HG02970 (cell line): ENCODE measurements at regions not wholly inside any gene's neighbourhood (a gene's known extent, or its start where the extent isn't known, plus 50 kb on each side); places are given as distances from the start of the nearest gene placed in this dataset.
"Not testable (repeated sequence)": the region's sequence is repeated elsewhere in the genome, so short reads cannot be mapped to it uniquely, and the experiment has no call there.

Source experiments
- ATAC-seq: cut with Tn5 transposase; IDR thresholded peaks from one replicate; pipeline ENCODE4 v1.9.1; 2021; ENCODE audit warnings: mild to moderate bottlenecking, moderate library complexity, moderate number of reproducible peaks; ENCODE audit not compliant: unreplicated experiment, low FRiP score

DNA sequence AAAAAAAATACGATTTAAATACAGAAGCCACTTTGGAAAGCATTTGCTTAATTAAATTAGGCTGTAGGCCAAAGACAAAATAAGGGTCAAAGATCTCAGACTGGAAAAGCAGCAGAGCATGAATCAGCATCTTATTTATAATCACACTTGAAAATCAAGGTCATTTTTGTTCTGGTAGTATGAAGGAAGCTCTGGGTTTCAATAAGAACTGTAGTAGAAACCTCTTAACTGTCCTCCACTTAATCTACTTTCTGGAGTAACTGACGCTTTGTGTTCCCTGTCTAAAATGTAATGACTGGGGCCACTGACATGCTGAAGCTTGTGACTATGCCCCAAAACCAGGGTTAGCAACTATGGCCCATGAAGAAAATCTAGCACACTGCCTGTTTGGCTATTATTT is 450.7 kb upstream of the ZP4 start:
- no peak for ATAC-seq

- no peak for ATAC-seq
Observed at GRCh38 chr1:238340989-238341388, 450.3 kb upstream of the ZP4 start.

- ATAC-seq, result no peak
Observed at GRCh38 chr1:238336531-238336930, 445.8 kb upstream of the ZP4 start.

DNA sequence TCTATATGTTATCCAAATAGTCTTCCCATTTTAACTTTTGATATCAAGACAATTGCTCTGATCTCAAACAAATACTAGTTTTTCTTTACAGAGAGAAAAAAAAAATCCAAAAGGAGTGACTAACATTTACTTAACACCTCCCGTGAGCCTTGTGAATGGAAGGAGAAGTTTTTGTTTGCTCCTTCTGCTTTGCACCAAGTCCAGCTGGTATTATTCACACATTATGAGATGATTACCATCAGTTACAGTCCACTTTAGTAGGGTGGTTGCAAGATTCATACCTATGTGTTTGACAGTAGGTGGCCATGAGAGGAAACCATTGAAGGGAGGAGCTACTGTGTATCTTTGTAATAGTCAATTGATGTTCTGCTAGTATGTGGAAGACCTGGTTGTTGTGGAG is 443.4 kb upstream of the ZP4 start:
- no peak for ATAC-seq

GRCh38 chr1:238331557-238331956 is 440.8 kb upstream of the ZP4 start:
- no peak for ATAC-seq

GRCh38 chr1:238329671-238330070 is 438.9 kb upstream of the ZP4 start:
- no peak for ATAC-seq

- ATAC-seq, result not testable (repeated sequence)
Observed at GRCh38 chr1:238327033-238327432, 436.3 kb upstream of the ZP4 start.

DNA sequence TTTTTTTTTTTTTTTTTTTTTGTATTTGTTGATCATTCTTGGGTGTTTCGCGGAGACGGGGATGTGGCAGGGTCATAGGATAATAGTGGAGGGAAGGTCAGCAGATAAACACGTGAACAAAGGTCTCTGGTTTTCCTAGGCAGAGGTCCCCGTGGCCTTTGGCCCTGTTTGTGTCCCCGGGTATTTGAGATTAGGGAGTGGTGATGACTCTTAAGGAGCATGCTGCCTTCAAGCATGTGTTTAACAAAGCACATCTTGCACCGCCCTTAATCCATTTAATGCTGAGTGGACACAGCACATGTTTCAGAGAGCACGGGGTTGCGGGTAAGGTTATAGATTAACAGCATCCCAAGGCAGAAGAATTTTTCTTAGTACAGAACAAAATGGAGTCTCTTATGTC is 435.8 kb upstream of the ZP4 start:
- not testable (repeated sequence) for ATAC-seq

DNA sequence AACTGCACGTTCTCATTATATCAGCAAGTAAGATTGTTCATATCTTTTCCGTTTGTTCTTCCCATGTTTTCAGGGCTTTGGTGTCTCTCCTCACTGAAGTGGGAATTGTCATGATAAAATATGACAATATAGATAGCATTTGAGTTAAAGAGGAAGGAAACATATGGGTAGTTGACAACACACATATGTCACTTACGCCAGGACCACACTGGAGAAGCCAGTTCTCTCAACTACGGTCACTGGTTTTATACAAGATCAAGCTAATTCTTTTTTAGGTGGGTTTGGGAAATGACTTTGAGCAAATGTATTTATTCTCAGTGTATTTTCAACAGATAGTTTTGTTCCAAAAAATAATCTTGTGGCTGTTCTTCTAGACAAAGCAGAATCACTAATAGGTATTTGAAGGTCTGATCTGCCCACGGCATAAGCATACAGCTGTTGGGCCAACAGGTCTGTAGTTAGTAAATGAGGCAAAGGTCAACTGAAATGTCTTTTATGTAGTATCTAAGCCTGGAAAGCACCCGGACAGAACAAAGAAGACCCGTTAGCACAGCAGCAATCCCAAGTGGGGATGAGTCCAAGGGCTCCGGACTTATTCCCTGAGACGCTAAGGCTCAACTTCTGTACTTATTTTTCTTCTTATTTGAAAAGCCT is 433.6 kb upstream of the ZP4 start:
- no peak for ATAC-seq

GRCh38 chr1:238323490-238323889 is 432.8 kb upstream of the ZP4 start:
- no peak for ATAC-seq

DNA sequence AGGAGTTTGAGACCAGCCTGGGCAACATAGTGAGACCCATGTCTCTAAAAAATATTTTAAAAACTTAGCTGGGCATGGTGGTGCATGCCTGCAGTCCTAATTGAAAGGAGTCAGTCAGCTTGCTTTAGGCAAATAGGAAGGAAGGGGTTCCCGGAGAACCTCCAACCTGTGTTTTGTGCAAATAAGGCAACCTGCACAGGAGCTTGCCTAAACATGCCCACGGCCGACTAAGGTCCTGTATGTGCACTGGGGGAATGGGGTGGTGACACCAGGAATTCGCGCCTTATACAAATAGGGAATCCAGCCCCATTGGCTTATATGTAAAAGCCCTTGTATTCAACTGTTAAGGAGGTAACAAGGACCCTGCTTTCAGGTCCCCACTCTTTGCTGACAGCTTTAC is 429.2 kb upstream of the ZP4 start:
- ATAC-seq, result no peak

DNA sequence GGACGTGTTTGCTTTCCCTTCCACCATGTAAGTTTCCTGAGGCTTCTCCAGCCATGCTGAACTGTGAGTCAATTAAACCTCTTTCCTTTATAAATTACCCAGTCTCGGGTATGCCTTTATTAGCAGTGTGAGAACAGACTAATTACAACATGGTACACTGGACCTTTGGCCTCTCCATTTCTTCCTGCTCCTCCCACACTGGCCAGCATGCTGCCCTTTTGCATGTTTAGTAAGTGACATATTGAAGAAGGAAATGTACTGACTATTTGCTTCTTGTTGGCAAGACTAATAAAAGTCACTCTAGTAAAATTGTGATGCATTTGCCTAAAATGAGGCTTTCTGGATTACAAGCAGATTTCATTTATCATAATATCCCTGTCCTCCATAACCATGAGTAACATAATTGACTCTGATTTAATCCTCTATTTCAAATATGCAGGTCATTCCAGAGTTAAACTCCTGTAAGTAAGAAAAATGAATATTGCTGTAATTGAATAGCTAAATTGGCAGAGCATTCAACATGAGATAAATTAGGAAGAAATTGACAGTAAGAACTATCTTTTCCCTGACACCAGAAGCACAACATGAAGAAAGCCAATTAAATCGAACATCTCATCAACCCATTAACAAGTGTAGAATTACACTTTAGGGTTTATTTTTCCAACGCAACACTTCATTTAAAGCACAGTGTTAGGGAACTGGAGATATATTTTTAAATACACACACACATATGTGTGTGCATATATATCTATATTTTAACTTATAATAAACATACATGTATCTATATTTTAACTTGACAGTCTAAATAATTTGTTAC is 427.8 kb upstream of the ZP4 start:
- ATAC-seq, result no peak

DNA sequence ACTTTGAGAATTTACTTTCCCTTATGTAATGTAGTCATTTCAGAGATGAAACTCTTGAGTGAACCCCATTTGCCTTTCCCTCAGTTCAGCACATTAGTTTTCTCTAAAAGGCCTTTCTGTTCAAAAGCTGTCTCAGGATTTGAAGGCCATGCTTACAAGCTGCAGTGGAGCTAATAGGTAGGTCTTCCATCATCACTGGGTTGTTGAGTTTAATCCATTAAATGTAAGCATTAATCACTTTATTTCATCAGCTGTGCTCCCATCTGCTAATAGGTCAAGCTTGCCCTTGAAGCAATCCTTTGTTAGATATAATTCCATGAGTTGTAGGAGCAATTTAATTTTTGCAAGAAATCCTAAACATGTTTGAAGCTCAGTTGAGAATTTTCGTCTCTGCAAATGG is 422.2 kb upstream of the ZP4 start:
- no peak for ATAC-seq

GRCh38 chr1:238306411-238306810 is 415.7 kb upstream of the ZP4 start:
- no peak for ATAC-seq

DNA sequence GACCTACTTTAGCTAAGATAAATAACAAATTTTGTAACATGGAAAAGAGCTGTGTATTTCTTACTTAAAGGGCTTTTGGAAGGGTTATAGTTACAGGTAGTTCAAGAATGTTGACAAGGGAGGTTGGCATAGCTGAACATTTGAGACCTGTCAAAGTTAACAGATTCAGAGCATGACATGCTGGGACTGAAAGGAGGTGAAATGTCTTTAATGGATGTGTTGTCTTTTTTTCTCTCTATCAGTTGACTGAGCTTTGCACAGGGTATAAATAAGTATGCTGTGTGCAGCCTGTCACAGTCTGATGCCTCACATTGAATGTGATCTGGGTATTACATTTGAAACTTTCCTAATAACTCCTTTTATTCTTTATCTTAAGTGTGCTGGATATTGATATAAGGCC is 411.9 kb upstream of the ZP4 start:
- ATAC-seq, result no peak

DNA sequence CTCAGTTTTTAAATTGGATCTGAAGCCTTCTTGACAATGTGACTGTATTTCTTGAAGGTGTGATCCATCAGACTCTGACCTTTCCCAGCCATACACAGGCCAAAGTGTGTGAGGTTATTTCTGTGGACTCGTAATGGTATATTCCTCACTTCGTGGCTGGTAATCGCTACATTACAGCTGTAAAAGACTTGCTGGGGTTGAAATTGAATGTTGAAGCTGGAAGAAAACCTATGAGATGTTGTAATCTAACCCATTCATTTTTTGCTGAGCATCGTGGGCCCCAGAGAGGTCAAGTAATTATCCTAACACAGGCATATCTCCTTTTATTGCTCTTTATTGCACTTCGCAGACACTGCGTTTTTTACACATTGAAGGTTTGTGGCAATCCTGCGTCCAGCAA is 405.6 kb upstream of the ZP4 start:
- ATAC-seq, result no peak

DNA sequence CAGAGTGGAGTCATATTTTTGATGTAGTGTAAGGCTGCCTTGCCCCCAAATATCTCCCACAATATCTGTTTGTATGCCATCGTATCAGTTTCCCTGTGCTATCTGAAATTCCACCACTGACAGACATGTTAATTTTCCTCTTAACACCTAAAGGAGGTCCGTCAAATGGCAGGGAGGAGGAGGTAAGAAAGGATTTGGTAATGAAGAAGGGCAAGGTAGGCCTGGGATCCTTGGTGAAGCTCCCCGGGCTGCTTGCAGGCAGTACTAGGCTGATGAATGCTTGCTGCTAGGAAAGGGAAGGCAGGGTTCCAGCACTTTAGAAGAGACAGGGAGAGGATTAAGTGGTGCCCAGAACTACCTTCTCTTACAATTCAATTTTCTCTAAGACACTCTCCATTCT is 402.4 kb upstream of the ZP4 start:
- no peak for ATAC-seq

GRCh38 chr1:238281418-238281817 is 390.7 kb upstream of the ZP4 start:
- ATAC-seq, result no peak

- no peak for ATAC-seq
Observed at GRCh38 chr1:238279694-238280380, 389.1 kb upstream of the ZP4 start.

- ATAC-seq, result no peak
Observed at GRCh38 chr1:238272145-238272544, 381.4 kb upstream of the ZP4 start.

GRCh38 chr1:238265866-238266265 is 375.1 kb upstream of the ZP4 start:
- ATAC-seq, result no peak

DNA sequence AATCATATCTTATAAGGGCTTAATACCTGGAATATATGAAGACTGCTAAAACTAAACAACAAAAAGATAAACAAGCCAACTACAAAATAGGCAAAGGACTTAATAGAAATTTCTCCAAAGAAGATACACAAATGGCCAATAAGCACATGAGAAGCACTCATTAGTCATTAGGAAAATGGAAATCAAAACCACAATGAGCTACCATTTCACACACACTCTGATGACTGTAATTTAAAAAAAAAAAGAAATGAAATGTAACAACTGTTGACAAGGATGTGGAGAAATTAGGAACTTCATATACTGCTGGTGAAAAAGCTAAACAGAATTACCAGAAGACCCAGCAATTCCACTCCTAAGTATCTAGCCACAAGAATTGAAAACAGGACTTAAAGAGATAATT is 374.2 kb upstream of the ZP4 start:
- ATAC-seq, result no peak
